ENCODE measurements at regions not wholly inside any gene's neighbourhood (a gene's known extent, or its start where the extent isn't known, plus 50 kb on each side); places are given as distances from the start of the nearest gene placed in this dataset.
"Not testable (repeated sequence)": the region's sequence is repeated elsewhere in the genome, so short reads cannot be mapped to it uniquely, and the experiment has no call there.

DNA sequence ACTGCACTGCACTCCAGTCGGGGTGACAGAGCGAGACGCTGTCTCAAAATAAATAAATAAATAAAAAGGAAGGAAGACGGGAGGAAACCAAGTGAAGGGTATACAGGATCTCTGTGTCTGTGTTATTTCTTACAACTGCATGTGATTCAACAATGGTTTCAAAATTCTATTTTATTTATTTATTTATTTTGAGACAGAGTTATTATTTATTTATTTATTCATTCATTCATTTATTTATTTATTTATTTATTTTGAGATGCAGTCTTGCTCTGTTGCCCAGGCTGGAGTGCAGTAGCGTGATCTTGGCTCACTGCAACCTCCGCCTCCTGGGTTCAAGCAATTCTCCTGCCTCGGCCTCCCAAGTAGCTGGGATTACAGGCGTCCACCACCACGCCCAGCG lies 64.2 kb upstream of the RBM24 start:
- H3K4me3 Mint-ChIP-seq; ATAC-seq; H3K9me2 ChIP-seq (ENCODE audit: insufficient read depth); H2AFZ ChIP-seq; H3K27ac Mint-ChIP-seq; H3K4me1 Mint-ChIP-seq; DNase-seq (ENCODE audit: low spot score); H3K79me2 ChIP-seq (replicated peaks; ENCODE audit: insufficient read depth); H3K27ac ChIP-seq (ENCODE audit: low read depth); H3K27me3 ChIP-seq (ENCODE audit: insufficient read depth); H3K36me3 Mint-ChIP-seq (ENCODE audit: low read depth); H3K9me3 Mint-ChIP-seq; H3F3A ChIP-seq (replicated peaks; ENCODE audit: low read depth); H3K36me3 ChIP-seq (ENCODE audit: insufficient read depth); H3K4me3 ChIP-seq; H4K20me1 ChIP-seq (replicated peaks; ENCODE audit: insufficient read depth); H3K27me3 Mint-ChIP-seq (ENCODE audit: insufficient read depth, low read depth, poor library complexity); H3K4me1 ChIP-seq (ENCODE audit: insufficient read depth); H3K4me2 ChIP-seq: not testable (repeated sequence)

DNA sequence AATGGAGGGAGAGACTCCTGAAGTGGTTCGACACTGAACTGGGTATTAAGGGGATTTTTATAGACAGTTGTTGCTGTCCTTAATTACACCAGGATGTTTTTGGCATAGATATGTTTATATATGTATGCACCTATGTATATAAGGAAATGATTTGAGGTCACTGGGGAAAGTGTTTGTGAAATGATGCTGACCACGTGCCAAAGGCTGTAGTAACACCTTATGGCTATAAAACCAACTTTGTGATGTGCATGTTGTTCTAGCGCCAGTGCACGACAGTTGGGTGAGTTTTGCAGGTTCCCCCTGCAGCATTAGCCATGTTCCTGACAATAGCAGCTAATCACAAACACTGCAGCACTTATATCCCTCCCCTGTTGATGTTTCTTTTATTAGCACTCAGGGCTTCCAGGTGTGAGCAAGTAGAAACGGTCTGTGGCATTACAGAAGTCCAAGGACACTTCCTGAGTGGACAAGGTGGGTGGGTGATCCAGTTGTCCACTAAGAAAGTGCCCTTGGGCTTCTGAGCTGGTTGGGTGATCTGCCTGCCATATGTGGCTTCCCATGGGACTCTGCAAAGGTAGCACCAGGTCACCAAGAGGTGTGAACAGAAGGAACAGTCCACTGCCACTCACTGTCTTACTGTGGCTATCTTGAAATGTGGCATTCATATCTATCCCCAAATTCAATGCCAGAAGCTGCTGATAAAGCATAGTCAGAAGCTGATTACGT lies 63.0 kb upstream of the RBM24 start:
- no peaks in the 10 kb centered on the region for H3K36me3 Mint-ChIP-seq (ENCODE audit: low read depth)

More for the DNA sequence above, 63.0 kb upstream of the RBM24 start:
- DNase-seq (ENCODE audit: low spot score) (no peak), ATAC-seq (no peak)
- Histone ChIP-seq H3K27me3 (ENCODE audit: insufficient read depth) (no peaks in the 10 kb centered on the region), H4K20me1 (replicated peaks; ENCODE audit: insufficient read depth) (no peaks in the 10 kb centered on the region), H3K9me2 (ENCODE audit: insufficient read depth) (peaks cover 8% of the 10 kb centered on the region), H2AFZ (0 out of 2 replicates have a peak overlapping the region, but pooled peaks have one; percentile 18), H3K36me3 (ENCODE audit: insufficient read depth) (0 out of 2 replicates have a peak, but pooled peaks cover 4% of the 10 kb centered on the region), H3K27ac (ENCODE audit: low read depth) (no peak overlapping the region), H3F3A (replicated peaks; ENCODE audit: low read depth) (no peaks in the 10 kb centered on the region), H3K4me3 (no peak overlapping the region), H3K4me1 (ENCODE audit: insufficient read depth) (no peaks in the 10 kb centered on the region), H3K4me2 (no peak overlapping the region), H3K79me2 (replicated peaks; ENCODE audit: insufficient read depth) (no peaks in the 10 kb centered on the region)
- no peak for TF ChIP-seq NANOG (IDR thresholded peaks at IDR 0.05; ENCODE audit: borderline replicate concordance)
- TF ChIP-seq ZNF331 (CRISPR knock-in tag; IDR thresholded peaks at IDR 0.05; ENCODE audit: low read depth): no peak
- TF ChIP-seq, protein P1, sequence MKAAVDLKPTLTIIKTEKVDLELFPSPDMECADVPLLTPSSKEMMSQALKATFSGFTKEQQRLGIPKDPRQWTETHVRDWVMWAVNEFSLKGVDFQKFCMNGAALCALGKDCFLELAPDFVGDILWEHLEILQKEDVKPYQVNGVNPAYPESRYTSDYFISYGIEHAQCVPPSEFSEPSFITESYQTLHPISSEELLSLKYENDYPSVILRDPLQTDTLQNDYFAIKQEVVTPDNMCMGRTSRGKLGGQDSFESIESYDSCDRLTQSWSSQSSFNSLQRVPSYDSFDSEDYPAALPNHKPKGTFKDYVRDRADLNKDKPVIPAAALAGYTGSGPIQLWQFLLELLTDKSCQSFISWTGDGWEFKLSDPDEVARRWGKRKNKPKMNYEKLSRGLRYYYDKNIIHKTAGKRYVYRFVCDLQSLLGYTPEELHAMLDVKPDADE (IDR thresholded peaks at IDR 0.05): no peak
- no peak for TF ChIP-seq STAT1 (IDR thresholded peaks at IDR 0.05; ENCODE audit: unreplicated experiment)
- no peak for TF ChIP-seq CREB1 (CRISPR knock-in tag; IDR thresholded peaks at IDR 0.05; ENCODE audit: low read depth)
- TF ChIP-seq, protein P2, sequence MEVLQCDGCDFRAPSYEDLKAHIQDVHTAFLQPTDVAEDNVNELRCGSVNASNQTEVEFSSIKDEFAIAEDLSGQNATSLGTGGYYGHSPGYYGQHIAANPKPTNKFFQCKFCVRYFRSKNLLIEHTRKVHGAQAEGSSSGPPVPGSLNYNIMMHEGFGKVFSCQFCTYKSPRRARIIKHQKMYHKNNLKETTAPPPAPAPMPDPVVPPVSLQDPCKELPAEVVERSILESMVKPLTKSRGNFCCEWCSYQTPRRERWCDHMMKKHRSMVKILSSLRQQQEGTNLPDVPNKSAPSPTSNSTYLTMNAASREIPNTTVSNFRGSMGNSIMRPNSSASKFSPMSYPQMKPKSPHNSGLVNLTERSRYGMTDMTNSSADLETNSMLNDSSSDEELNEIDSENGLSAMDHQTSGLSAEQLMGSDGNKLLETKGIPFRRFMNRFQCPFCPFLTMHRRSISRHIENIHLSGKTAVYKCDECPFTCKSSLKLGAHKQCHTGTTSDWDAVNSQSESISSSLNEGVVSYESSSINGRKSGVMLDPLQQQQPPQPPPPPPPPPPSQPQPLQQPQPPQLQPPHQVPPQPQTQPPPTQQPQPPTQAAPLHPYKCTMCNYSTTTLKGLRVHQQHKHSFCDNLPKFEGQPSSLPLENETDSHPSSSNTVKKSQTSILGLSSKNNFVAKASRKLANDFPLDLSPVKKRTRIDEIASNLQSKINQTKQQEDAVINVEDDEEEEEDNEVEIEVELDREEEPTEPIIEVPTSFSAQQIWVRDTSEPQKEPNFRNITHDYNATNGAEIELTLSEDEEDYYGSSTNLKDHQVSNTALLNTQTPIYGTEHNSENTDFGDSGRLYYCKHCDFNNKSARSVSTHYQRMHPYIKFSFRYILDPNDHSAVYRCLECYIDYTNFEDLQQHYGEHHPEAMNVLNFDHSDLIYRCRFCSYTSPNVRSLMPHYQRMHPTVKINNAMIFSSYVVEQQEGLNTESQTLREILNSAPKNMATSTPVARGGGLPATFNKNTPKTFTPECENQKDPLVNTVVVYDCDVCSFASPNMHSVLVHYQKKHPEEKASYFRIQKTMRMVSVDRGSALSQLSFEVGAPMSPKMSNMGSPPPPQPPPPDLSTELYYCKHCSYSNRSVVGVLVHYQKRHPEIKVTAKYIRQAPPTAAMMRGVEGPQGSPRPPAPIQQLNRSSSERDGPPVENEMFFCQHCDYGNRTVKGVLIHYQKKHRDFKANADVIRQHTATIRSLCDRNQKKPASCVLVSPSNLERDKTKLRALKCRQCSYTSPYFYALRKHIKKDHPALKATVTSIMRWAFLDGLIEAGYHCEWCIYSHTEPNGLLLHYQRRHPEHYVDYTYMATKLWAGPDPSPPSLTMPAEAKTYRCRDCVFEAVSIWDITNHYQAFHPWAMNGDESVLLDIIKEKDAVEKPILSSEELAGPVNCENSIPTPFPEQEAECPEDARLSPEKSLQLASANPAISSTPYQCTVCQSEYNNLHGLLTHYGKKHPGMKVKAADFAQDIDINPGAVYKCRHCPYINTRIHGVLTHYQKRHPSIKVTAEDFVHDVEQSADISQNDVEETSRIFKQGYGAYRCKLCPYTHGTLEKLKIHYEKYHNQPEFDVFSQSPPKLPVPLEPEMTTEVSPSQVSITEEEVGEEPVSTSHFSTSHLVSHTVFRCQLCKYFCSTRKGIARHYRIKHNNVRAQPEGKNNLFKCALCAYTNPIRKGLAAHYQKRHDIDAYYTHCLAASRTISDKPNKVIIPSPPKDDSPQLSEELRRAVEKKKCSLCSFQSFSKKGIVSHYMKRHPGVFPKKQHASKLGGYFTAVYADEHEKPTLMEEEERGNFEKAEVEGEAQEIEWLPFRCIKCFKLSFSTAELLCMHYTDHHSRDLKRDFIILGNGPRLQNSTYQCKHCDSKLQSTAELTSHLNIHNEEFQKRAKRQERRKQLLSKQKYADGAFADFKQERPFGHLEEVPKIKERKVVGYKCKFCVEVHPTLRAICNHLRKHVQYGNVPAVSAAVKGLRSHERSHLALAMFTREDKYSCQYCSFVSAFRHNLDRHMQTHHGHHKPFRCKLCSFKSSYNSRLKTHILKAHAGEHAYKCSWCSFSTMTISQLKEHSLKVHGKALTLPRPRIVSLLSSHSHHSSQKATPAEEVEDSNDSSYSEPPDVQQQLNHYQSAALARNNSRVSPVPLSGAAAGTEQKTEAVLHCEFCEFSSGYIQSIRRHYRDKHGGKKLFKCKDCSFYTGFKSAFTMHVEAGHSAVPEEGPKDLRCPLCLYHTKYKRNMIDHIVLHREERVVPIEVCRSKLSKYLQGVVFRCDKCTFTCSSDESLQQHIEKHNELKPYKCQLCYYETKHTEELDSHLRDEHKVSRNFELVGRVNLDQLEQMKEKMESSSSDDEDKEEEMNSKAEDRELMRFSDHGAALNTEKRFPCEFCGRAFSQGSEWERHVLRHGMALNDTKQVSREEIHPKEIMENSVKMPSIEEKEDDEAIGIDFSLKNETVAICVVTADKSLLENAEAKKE (CRISPR knock-in tag; IDR thresholded peaks at IDR 0.05): no peak
- TF ChIP-seq EZH2phosphoT487 (IDR thresholded peaks at IDR 0.05; ENCODE audit: unreplicated experiment): no peak
- no peak for TF ChIP-seq POLR2AphosphoS5 (IDR thresholded peaks at IDR 0.05; ENCODE audit: low read depth)
- Mint-ChIP-seq H3K4me3 (no peak overlapping the region), H3K9me3 (peaks cover 8% of the 10 kb centered on the region), H3K4me1 (no peaks in the 10 kb centered on the region), H3K27ac (no peak overlapping the region), H3K27me3 (ENCODE audit: insufficient read depth, low read depth, poor library complexity) (peaks cover 8% of the 10 kb centered on the region)
